HG02798 (cell line): ENCODE measurements at regions not wholly inside any gene's neighbourhood (a gene's known extent, or its start where the extent isn't known, plus 50 kb on each side); places are given as distances from the start of the nearest gene placed in this dataset.
"Not testable (repeated sequence)": the region's sequence is repeated elsewhere in the genome, so short reads cannot be mapped to it uniquely, and the experiment has no call there.

ENCODE experiments used
- ATAC-seq: cut with Tn5 transposase; IDR thresholded peaks from one replicate; pipeline ENCODE4 v1.9.1; 2021; ENCODE audit warnings: mild to moderate bottlenecking; ENCODE audit not compliant: unreplicated experiment, poor library complexity

GRCh38 chr2:187857826-187858225 lies 303.6 kb upstream of the TFPI start:
- no peak for ATAC-seq

- no peak for ATAC-seq
Measured at GRCh38 chr2:187862715-187863114, 308.5 kb upstream of the TFPI start.

- no peak for ATAC-seq
Measured at GRCh38 chr2:187865025-187865424, 310.8 kb upstream of the TFPI start.

- no peak for ATAC-seq
Measured at GRCh38 chr2:187867165-187867564, 312.9 kb upstream of the TFPI start.

- peak; percentile 54 for ATAC-seq
Measured at GRCh38 chr2:187869195-187869594, 315.0 kb upstream of the TFPI start.

GRCh38 chr2:187871506-187871905 lies 317.3 kb upstream of the TFPI start:
- no peak for ATAC-seq

GRCh38 chr2:187873132-187873531 lies 318.9 kb upstream of the TFPI start:
- ATAC-seq = no peak

GRCh38 chr2:187874786-187875185 lies 320.6 kb upstream of the TFPI start:
- ATAC-seq = no peak

GRCh38 chr2:187875261-187876141 lies 321.3 kb upstream of the TFPI start:
- no peak for ATAC-seq

- ATAC-seq = no peak
Measured at GRCh38 chr2:187876554-187876953, 322.3 kb upstream of the TFPI start.

- no peak for ATAC-seq
Measured at GRCh38 chr2:187877391-187877790, 323.2 kb upstream of the TFPI start.

GRCh38 chr2:187878112-187878511 lies 323.9 kb upstream of the TFPI start:
- no peak for ATAC-seq

GRCh38 chr2:187879491-187879890 lies 325.3 kb upstream of the TFPI start:
- ATAC-seq = no peak

- ATAC-seq = no peak
Measured at GRCh38 chr2:187884003-187884402, 329.8 kb upstream of the TFPI start.

GRCh38 chr2:187890690-187891089 lies 336.5 kb upstream of the TFPI start:
- ATAC-seq = no peak

- no peak for ATAC-seq
Measured at GRCh38 chr2:187900021-187900420, 345.8 kb upstream of the TFPI start.

GRCh38 chr2:187906021-187906420 lies 351.8 kb upstream of the TFPI start:
- ATAC-seq = no peak

GRCh38 chr2:187910922-187911321 lies 356.7 kb upstream of the TFPI start:
- ATAC-seq = not testable (repeated sequence)

- no peak for ATAC-seq
Measured at GRCh38 chr2:187912950-187913349, 358.7 kb upstream of the TFPI start.

- no peak for ATAC-seq
Measured at GRCh38 chr2:187915810-187916209, 361.6 kb upstream of the TFPI start.

- ATAC-seq = no peak
Measured at GRCh38 chr2:187916799-187917198, 362.6 kb upstream of the TFPI start.

GRCh38 chr2:187917535-187917934 lies 363.3 kb upstream of the TFPI start:
- ATAC-seq = no peak
